ENCODE measurements at regions not wholly inside any gene's neighbourhood (a gene's known extent, or its start where the extent isn't known, plus 50 kb on each side); places are given as distances from the start of the nearest gene placed in this dataset.

GRCh38 chr7:101731502-101732084, 85.8 kb upstream of the CUX1 start:
- no peak for TF ChIP-seq EZH2 (IDR thresholded peaks at IDR 0.05; ENCODE audit: borderline replicate concordance, low read depth, low read length, severe bottlenecking)
- H3K27ac ChIP-seq (ENCODE audit: low read length), result no peak overlapping the region
- no peak overlapping the region for H2AFZ ChIP-seq (ENCODE audit: low read depth, low read length)
- H3K4me2 ChIP-seq (ENCODE audit: insufficient read depth, low read length), result no peak overlapping the region
- no peaks in the 10 kb centered on the region for H3K36me3 ChIP-seq (ENCODE audit: insufficient read depth, low read length)
- H4K20me1 ChIP-seq (ENCODE audit: insufficient read depth, low read length), result no peaks in the 10 kb centered on the region
- ATAC-seq (ENCODE audit: insufficient read depth, low read depth) (no peak), DNase-seq (no peak)
- no peaks in the 10 kb centered on the region for H3K9me3 ChIP-seq (ENCODE audit: insufficient read depth, low read length, severe bottlenecking)
- H3K79me2 ChIP-seq (ENCODE audit: insufficient read depth, low read length), result no peaks in the 10 kb centered on the region
- no peak overlapping the region for H3K4me3 ChIP-seq (ENCODE audit: low read depth in 1 of 2, low read length in 2 of 2)
- no peak overlapping the region for H3K9ac ChIP-seq (ENCODE audit: low read depth, low read length)
- no peaks in the 10 kb centered on the region for H3K27me3 ChIP-seq (ENCODE audit: insufficient read depth, low read length, poor library complexity)
- H3K4me1 ChIP-seq (ENCODE audit: insufficient read depth, low read length), result peaks cover 4% of the 10 kb centered on the region; the same call in 1 of the 2 replicates

- Histone ChIP-seq H3K4me2 (ENCODE audit: insufficient read depth, low read length) (no peak overlapping the region), H3K36me3 (ENCODE audit: insufficient read depth, low read length) (no peaks in the 10 kb centered on the region), H4K20me1 (ENCODE audit: insufficient read depth, low read length) (no peaks in the 10 kb centered on the region), H3K4me1 (ENCODE audit: insufficient read depth, low read length) (peaks cover 6% of the 10 kb centered on the region), H3K9ac (ENCODE audit: low read depth, low read length) (no peak overlapping the region), H3K27me3 (ENCODE audit: insufficient read depth, low read length, poor library complexity) (no peaks in the 10 kb centered on the region), H3K27ac (ENCODE audit: low read length) (no peak overlapping the region), H3K9me3 (ENCODE audit: insufficient read depth, low read length, severe bottlenecking) (no peaks in the 10 kb centered on the region), H3K4me3 (ENCODE audit: low read depth in 1 of 2, low read length in 2 of 2) (no peak overlapping the region), H2AFZ (ENCODE audit: low read depth, low read length) (no peak overlapping the region), H3K79me2 (ENCODE audit: insufficient read depth, low read length) (no peaks in the 10 kb centered on the region)
- no peak for DNase-seq
- ATAC-seq (ENCODE audit: insufficient read depth, low read depth), result no peak
- TF ChIP-seq CTCF (IDR thresholded peaks at IDR 0.05; ENCODE audit: borderline replicate concordance, extremely low read depth, low read length, poor library complexity, severe bottlenecking), result no peak
- no peak for TF ChIP-seq EZH2 (IDR thresholded peaks at IDR 0.05; ENCODE audit: borderline replicate concordance, low read depth, low read length, severe bottlenecking)
These were observed 83.5 kb upstream of the CUX1 start for GRCh38 chr7:101733713-101734475.

- Histone ChIP-seq H3K4me1 (ENCODE audit: insufficient read depth, low read length) (peaks cover 27% of the 10 kb centered on the region), H3K4me3 (ENCODE audit: low read depth in 1 of 2, low read length in 2 of 2) (no peak overlapping the region), H3K27me3 (ENCODE audit: insufficient read depth, low read length, poor library complexity) (no peaks in the 10 kb centered on the region), H3K9ac (ENCODE audit: low read depth, low read length) (no peak overlapping the region), H3K36me3 (ENCODE audit: insufficient read depth, low read length) (no peaks in the 10 kb centered on the region), H3K27ac (ENCODE audit: low read length) (peak overlapping the region; percentile 43), H2AFZ (ENCODE audit: low read depth, low read length) (no peak overlapping the region), H4K20me1 (ENCODE audit: insufficient read depth, low read length) (no peaks in the 10 kb centered on the region), H3K4me2 (ENCODE audit: insufficient read depth, low read length) (no peak overlapping the region), H3K79me2 (ENCODE audit: insufficient read depth, low read length) (no peaks in the 10 kb centered on the region), H3K9me3 (ENCODE audit: insufficient read depth, low read length, severe bottlenecking) (no peaks in the 10 kb centered on the region)
- DNase-seq, result peak; percentile 42
- no peak for ATAC-seq (ENCODE audit: insufficient read depth, low read depth)
- TF ChIP-seq CTCF (IDR thresholded peaks at IDR 0.05; ENCODE audit: borderline replicate concordance, extremely low read depth, low read length, poor library complexity, severe bottlenecking) (no peak), EZH2 (IDR thresholded peaks at IDR 0.05; ENCODE audit: borderline replicate concordance, low read depth, low read length, severe bottlenecking) (no peak)
These were observed 81.3 kb upstream of the CUX1 start for GRCh38 chr7:101736084-101736483.

GRCh38 chr7:101739775-101740398, 77.5 kb upstream of the CUX1 start:
- H4K20me1 ChIP-seq (ENCODE audit: insufficient read depth, low read length), result no peaks in the 10 kb centered on the region
- H3K4me1 ChIP-seq (ENCODE audit: insufficient read depth, low read length), result peaks cover 60% of the 10 kb centered on the region
- no peaks in the 10 kb centered on the region for H3K27me3 ChIP-seq (ENCODE audit: insufficient read depth, low read length, poor library complexity)
- H3K9me3 ChIP-seq (ENCODE audit: insufficient read depth, low read length, severe bottlenecking), result no peaks in the 10 kb centered on the region
- no peak overlapping the region for H2AFZ ChIP-seq (ENCODE audit: low read depth, low read length)
- H3K79me2 ChIP-seq (ENCODE audit: insufficient read depth, low read length), result peaks cover 13% of the 10 kb centered on the region
- H3K4me3 ChIP-seq (ENCODE audit: low read depth in 1 of 2, low read length in 2 of 2), result no peak overlapping the region
- no peaks in the 10 kb centered on the region for H3K36me3 ChIP-seq (ENCODE audit: insufficient read depth, low read length)
- peak overlapping the region; percentile 94 for H3K27ac ChIP-seq (ENCODE audit: low read length)
- H3K9ac ChIP-seq (ENCODE audit: low read depth, low read length), result peak overlapping the region; percentile 78
- no peak for TF ChIP-seq CTCF (IDR thresholded peaks at IDR 0.05; ENCODE audit: borderline replicate concordance, extremely low read depth, low read length, poor library complexity, severe bottlenecking)
- no peak for TF ChIP-seq EZH2 (IDR thresholded peaks at IDR 0.05; ENCODE audit: borderline replicate concordance, low read depth, low read length, severe bottlenecking)
- H3K4me2 ChIP-seq (ENCODE audit: insufficient read depth, low read length), result peak overlapping the region; percentile 15; the same call in 1 of the 2 replicates
- DNase-seq (peak; percentile 20), ATAC-seq (ENCODE audit: insufficient read depth, low read depth) (no peak)

All from DND-41 (cell line).